Esophagus muscularis mucosa (tissue), 3 donors: ENCODE measurements at regions not wholly inside any gene's neighbourhood (a gene's known extent, or its start where the extent isn't known, plus 50 kb on each side); places are given as distances from the start of the nearest gene placed in this dataset.

Experiments
- CTCF ChIP-seq, 3 experiments: fragments of 200-600 bp in 2 of 3; fragments of 450-650 bp in 1 of 3; sonication (generic) in 2 of 3; IDR thresholded peaks; one replicate each; pipeline ENCODE4 v1.5.1; 2017 to 2019; ENCODE audit warnings: antibody characterized with exemption in 3 of 3, mild to moderate bottlenecking in 2 of 3, moderate library complexity in 1 of 3
- EP300 ChIP-seq: sonication (generic); formaldehyde crosslinking; IDR thresholded peaks from one replicate; pipeline ENCODE4 v1.6.1; 2017; ENCODE audit warnings: antibody characterized with exemption

GRCh38 chr11:116538677-116539076 lies 234.1 kb downstream of the BUD13 start:
- TF ChIP-seq CTCF (IDR thresholded peaks at IDR 0.05), result no peak
- no peak for TF ChIP-seq EP300
